ENCODE measurements at regions not wholly inside any gene's neighbourhood (a gene's known extent, or its start where the extent isn't known, plus 50 kb on each side); places are given as distances from the start of the nearest gene placed in this dataset.
A peak's percentile ranks its signal among the peaks of the same experiment; 100 is the strongest.

- TF ChIP-seq CTCF (IDR thresholded peaks at IDR 0.05; ENCODE audit: low read depth, low read length), result no peak
- no peak for DNase-seq (ENCODE audit: low read depth in 2 of 2)
- no peak overlapping the region for H3K4me3 ChIP-seq (replicated peaks in 1 of 2; ENCODE audit: low read depth in 2 of 2, low read length in 2 of 2)
These were observed 210.6 kb upstream of the AGAP1 start for GRCh38 chr2:235283246-235283645.

GRCh38 chr2:235286622-235287374 lies 207.0 kb upstream of the AGAP1 start:
- H3K4me3 ChIP-seq (replicated peaks in 1 of 2; ENCODE audit: low read depth in 2 of 2, low read length in 2 of 2), result no peak overlapping the region
- no peak for TF ChIP-seq CTCF (IDR thresholded peaks at IDR 0.05; ENCODE audit: low read depth, low read length)
- peak; percentile 42 to 48 for DNase-seq (ENCODE audit: low read depth in 2 of 2)

GRCh38 chr2:235287375-235287733 lies 206.5 kb upstream of the AGAP1 start:
- peak in 1 of 2 donors; percentile 28 for DNase-seq (ENCODE audit: low read depth in 2 of 2)
- no peak overlapping the region for H3K4me3 ChIP-seq (replicated peaks in 1 of 2; ENCODE audit: low read depth in 2 of 2, low read length in 2 of 2)
- TF ChIP-seq CTCF (IDR thresholded peaks at IDR 0.05; ENCODE audit: low read depth, low read length), result no peak

GRCh38 chr2:235291461-235291860 lies 202.4 kb upstream of the AGAP1 start:
- DNase-seq (ENCODE audit: low read depth in 2 of 2), result no peak
- no peak for TF ChIP-seq CTCF (IDR thresholded peaks at IDR 0.05; ENCODE audit: low read depth, low read length)
- H3K4me3 ChIP-seq (replicated peaks in 1 of 2; ENCODE audit: low read depth in 2 of 2, low read length in 2 of 2), result no peak overlapping the region

GRCh38 chr2:235293061-235293460 lies 200.8 kb upstream of the AGAP1 start:
- H3K4me3 ChIP-seq (replicated peaks in 1 of 2; ENCODE audit: low read depth in 2 of 2, low read length in 2 of 2), result no peak overlapping the region
- no peak for TF ChIP-seq CTCF (IDR thresholded peaks at IDR 0.05; ENCODE audit: low read depth, low read length)
- no peak for DNase-seq (ENCODE audit: low read depth in 2 of 2)

GRCh38 chr2:235295831-235296230 lies 198.0 kb upstream of the AGAP1 start:
- no peak for DNase-seq (ENCODE audit: low read depth in 2 of 2)
- no peak overlapping the region for H3K4me3 ChIP-seq (replicated peaks in 1 of 2; ENCODE audit: low read depth in 2 of 2, low read length in 2 of 2)
- no peak for TF ChIP-seq CTCF (IDR thresholded peaks at IDR 0.05; ENCODE audit: low read depth, low read length)

Data from cardiac fibroblast (primary cell).